GM21447 (cell line): ENCODE measurements at regions not wholly inside any gene's neighbourhood (a gene's known extent, or its start where the extent isn't known, plus 50 kb on each side); places are given as distances from the start of the nearest gene placed in this dataset.

Source experiments
- ATAC-seq: cut with Tn5 transposase; IDR thresholded peaks from one replicate; pipeline ENCODE4 v1.9.1; 2021; ENCODE audit not compliant: unreplicated experiment

- ATAC-seq = no peak
Observed at GRCh38 chrX:96619588-96619987, 65.1 kb upstream of the DIAPH2 start.

- no peak for ATAC-seq
Observed at GRCh38 chrX:96621811-96622210, 62.8 kb upstream of the DIAPH2 start.
